ENCODE measurements at regions not wholly inside any gene's neighbourhood (a gene's known extent, or its start where the extent isn't known, plus 50 kb on each side); places are given as distances from the start of the nearest gene placed in this dataset.
A peak's percentile ranks its signal among the peaks of the same experiment; 100 is the strongest.

- H3K4me1 Mint-ChIP-seq = peaks cover 0 to 19% (median 2%) of the 10 kb centered on the region in 7 donors
- CTCF ChIA-PET = no interaction called here
- no peaks in the 10 kb centered on the region for H3K9me3 ChIP-seq (ENCODE audit: control insufficient read depth in 2 of 3, low read length in 3 of 3)
- intact Hi-C loops (cut with micrococcal nuclease) = no loop called here
- no peaks in the 10 kb centered on the region for H3K36me3 Mint-ChIP-seq
- H3K27ac Mint-ChIP-seq = peak overlapping the region in 1 of 9 donors; percentile 84
- no peak overlapping the region for H3K27ac ChIP-seq (ENCODE audit: low read depth, low read length)
- H3K4me3 ChIP-seq (ENCODE audit: low read length) = no peak overlapping the region
- DNase-seq (peak in 1 of 9 donors; percentile 63), ATAC-seq (peak; percentile 79)
- peak overlapping the region in 1 of 10 donors; percentile 49 for H3K4me3 Mint-ChIP-seq
- H3K4me1 ChIP-seq (ENCODE audit: control insufficient read depth in 2 of 2, insufficient read depth in 2 of 2, low read length in 2 of 2) = no peaks in the 10 kb centered on the region
- no peaks in the 10 kb centered on the region for H3K9me3 Mint-ChIP-seq
- no peaks in the 10 kb centered on the region for H3K27me3 Mint-ChIP-seq
- H3K27me3 ChIP-seq (ENCODE audit: control insufficient read depth in 2 of 2, insufficient read depth in 2 of 2, low read length in 2 of 2) = no peaks in the 10 kb centered on the region
- POLR2A ChIA-PET = no interaction called here
- no peaks in the 10 kb centered on the region for H3K36me3 ChIP-seq (ENCODE audit: control insufficient read depth in 2 of 3, insufficient read depth in 3 of 3, low read length in 3 of 3)
Observed at GRCh38 chr10:78578929-78579328, 489.8 kb upstream of the ZMIZ1 start.

GRCh38 chr10:78579576-78579975 lies 489.2 kb upstream of the ZMIZ1 start:
- H3K4me3 ChIP-seq (ENCODE audit: low read length) = no peak overlapping the region
- POLR2A ChIA-PET = no interaction called here
- Mint-ChIP-seq H3K27ac (no peak overlapping the region), H3K4me3 (no peak overlapping the region), H3K36me3 (no peaks in the 10 kb centered on the region), H3K9me3 (no peaks in the 10 kb centered on the region), H3K4me1 (peaks cover 0 to 19% (median 2%) of the 10 kb centered on the region in 7 donors), H3K27me3 (no peaks in the 10 kb centered on the region)
- ATAC-seq = no peak
- CTCF ChIA-PET = no interaction called here
- intact Hi-C loops (cut with micrococcal nuclease) = no loop called here
- no peaks in the 10 kb centered on the region for H3K9me3 ChIP-seq (ENCODE audit: control insufficient read depth in 2 of 3, low read length in 3 of 3)
- H3K36me3 ChIP-seq (ENCODE audit: control insufficient read depth in 2 of 3, insufficient read depth in 3 of 3, low read length in 3 of 3) = no peaks in the 10 kb centered on the region
- DNase-seq = no peak
- no peak overlapping the region for H3K27ac ChIP-seq (ENCODE audit: low read depth, low read length)
- no peaks in the 10 kb centered on the region for H3K4me1 ChIP-seq (ENCODE audit: control insufficient read depth in 2 of 2, insufficient read depth in 2 of 2, low read length in 2 of 2)
- H3K27me3 ChIP-seq (ENCODE audit: control insufficient read depth in 2 of 2, insufficient read depth in 2 of 2, low read length in 2 of 2) = no peaks in the 10 kb centered on the region

- CTCF ChIA-PET = no interaction called here
- Histone ChIP-seq H3K27me3 (ENCODE audit: control insufficient read depth in 2 of 2, insufficient read depth in 2 of 2, low read length in 2 of 2) (no peaks in the 10 kb centered on the region), H3K9me3 (ENCODE audit: control insufficient read depth in 2 of 3, low read length in 3 of 3) (no peaks in the 10 kb centered on the region), H3K36me3 (ENCODE audit: control insufficient read depth in 2 of 3, insufficient read depth in 3 of 3, low read length in 3 of 3) (no peaks in the 10 kb centered on the region), H3K27ac (ENCODE audit: low read depth, low read length) (no peak overlapping the region), H3K4me1 (ENCODE audit: control insufficient read depth in 2 of 2, insufficient read depth in 2 of 2, low read length in 2 of 2) (no peaks in the 10 kb centered on the region), H3K4me3 (ENCODE audit: low read length) (no peak overlapping the region)
- Mint-ChIP-seq H3K27ac (no peak overlapping the region), H3K4me3 (no peak overlapping the region), H3K4me1 (peaks cover 0 to 19% (median 2%) of the 10 kb centered on the region in 7 donors), H3K36me3 (no peaks in the 10 kb centered on the region), H3K9me3 (no peaks in the 10 kb centered on the region), H3K27me3 (no peaks in the 10 kb centered on the region)
- intact Hi-C loops (cut with micrococcal nuclease) = loop anchor here in 1 of 2 donors (10.0 kb wide), 1 partner anchor 615 kb away; no protein-coding TSS in a partner anchor
- no peak for DNase-seq
- POLR2A ChIA-PET = no interaction called here
- no peak for ATAC-seq
Observed at GRCh38 chr10:78579995-78580394, 488.8 kb upstream of the ZMIZ1 start.

GRCh38 chr10:78581133-78581694 lies 487.6 kb upstream of the ZMIZ1 start:
- H3K4me1 ChIP-seq (ENCODE audit: control insufficient read depth in 2 of 2, insufficient read depth in 2 of 2, low read length in 2 of 2) = no peaks in the 10 kb centered on the region
- no peaks in the 10 kb centered on the region for H3K27me3 Mint-ChIP-seq
- H3K9me3 ChIP-seq (ENCODE audit: control insufficient read depth in 2 of 3, low read length in 3 of 3) = no peaks in the 10 kb centered on the region
- H3K36me3 ChIP-seq (ENCODE audit: control insufficient read depth in 2 of 3, insufficient read depth in 3 of 3, low read length in 3 of 3) = no peaks in the 10 kb centered on the region
- ChIA-PET CTCF (no interaction called here), POLR2A (no interaction called here)
- H3K27ac ChIP-seq (ENCODE audit: low read depth, low read length) = no peak overlapping the region
- no peak for DNase-seq
- H3K4me1 Mint-ChIP-seq = peaks cover 0 to 19% (median 2%) of the 10 kb centered on the region in 7 donors
- intact Hi-C loops (cut with micrococcal nuclease) = loop anchor here in 1 of 2 donors (10.0 kb wide), 1 partner anchor 614 kb away; no protein-coding TSS in a partner anchor
- no peaks in the 10 kb centered on the region for H3K9me3 Mint-ChIP-seq
- H3K4me3 Mint-ChIP-seq = no peak overlapping the region
- H3K36me3 Mint-ChIP-seq = no peaks in the 10 kb centered on the region
- ATAC-seq = no peak
- no peak overlapping the region for H3K27ac Mint-ChIP-seq
- H3K27me3 ChIP-seq (ENCODE audit: control insufficient read depth in 2 of 2, insufficient read depth in 2 of 2, low read length in 2 of 2) = no peaks in the 10 kb centered on the region
- H3K4me3 ChIP-seq (ENCODE audit: low read length) = no peak overlapping the region

GRCh38 chr10:78582540-78582939 lies 486.2 kb upstream of the ZMIZ1 start:
- DNase-seq (no peak), ATAC-seq (no peak)
- Mint-ChIP-seq H3K27me3 (no peaks in the 10 kb centered on the region), H3K4me3 (no peak overlapping the region), H3K9me3 (no peaks in the 10 kb centered on the region), H3K4me1 (peaks cover 0 to 18% (median 2%) of the 10 kb centered on the region in 7 donors), H3K36me3 (no peaks in the 10 kb centered on the region), H3K27ac (no peak overlapping the region)
- H3K4me3 ChIP-seq (ENCODE audit: low read length) = no peak overlapping the region
- no peaks in the 10 kb centered on the region for H3K27me3 ChIP-seq (ENCODE audit: control insufficient read depth in 2 of 2, insufficient read depth in 2 of 2, low read length in 2 of 2)
- H3K27ac ChIP-seq (ENCODE audit: low read depth, low read length) = no peak overlapping the region
- no peaks in the 10 kb centered on the region for H3K4me1 ChIP-seq (ENCODE audit: control insufficient read depth in 2 of 2, insufficient read depth in 2 of 2, low read length in 2 of 2)
- intact Hi-C loops (cut with micrococcal nuclease) = loop anchor here in 1 of 2 donors (10.0 kb wide), 1 partner anchor 612 kb away; no protein-coding TSS in a partner anchor
- CTCF ChIA-PET = no interaction called here
- H3K9me3 ChIP-seq (ENCODE audit: control insufficient read depth in 2 of 3, low read length in 3 of 3) = no peaks in the 10 kb centered on the region
- POLR2A ChIA-PET = no interaction called here
- no peaks in the 10 kb centered on the region for H3K36me3 ChIP-seq (ENCODE audit: control insufficient read depth in 2 of 3, insufficient read depth in 3 of 3, low read length in 3 of 3)

GRCh38 chr10:78584266-78584665 lies 484.5 kb upstream of the ZMIZ1 start:
- no peak overlapping the region for H3K4me3 Mint-ChIP-seq
- H3K4me1 Mint-ChIP-seq = peaks cover 0 to 2% (median 0%) of the 10 kb centered on the region in 7 donors
- no peak overlapping the region for H3K27ac Mint-ChIP-seq
- ChIA-PET POLR2A (no interaction called here), CTCF (no interaction called here)
- Histone ChIP-seq H3K4me1 (ENCODE audit: control insufficient read depth in 2 of 2, insufficient read depth in 2 of 2, low read length in 2 of 2) (no peaks in the 10 kb centered on the region), H3K27ac (ENCODE audit: low read depth, low read length) (no peak overlapping the region), H3K27me3 (ENCODE audit: control insufficient read depth in 2 of 2, insufficient read depth in 2 of 2, low read length in 2 of 2) (no peaks in the 10 kb centered on the region), H3K4me3 (ENCODE audit: low read length) (no peak overlapping the region), H3K9me3 (ENCODE audit: control insufficient read depth in 2 of 3, low read length in 3 of 3) (no peaks in the 10 kb centered on the region), H3K36me3 (ENCODE audit: control insufficient read depth in 2 of 3, insufficient read depth in 3 of 3, low read length in 3 of 3) (no peaks in the 10 kb centered on the region)
- intact Hi-C loops (cut with micrococcal nuclease) = loop anchor here in 1 of 2 donors (10.0 kb wide), 1 partner anchor 611 kb away; no protein-coding TSS in a partner anchor
- H3K36me3 Mint-ChIP-seq = no peaks in the 10 kb centered on the region
- DNase-seq (no peak), ATAC-seq (no peak)
- no peaks in the 10 kb centered on the region for H3K9me3 Mint-ChIP-seq
- H3K27me3 Mint-ChIP-seq = no peaks in the 10 kb centered on the region

- POLR2A ChIA-PET = no interaction called here
- Histone ChIP-seq H3K9me3 (ENCODE audit: control insufficient read depth in 2 of 3, low read length in 3 of 3) (no peaks in the 10 kb centered on the region), H3K4me3 (ENCODE audit: low read length) (no peak overlapping the region), H3K27me3 (ENCODE audit: control insufficient read depth in 2 of 2, insufficient read depth in 2 of 2, low read length in 2 of 2) (no peaks in the 10 kb centered on the region), H3K36me3 (ENCODE audit: control insufficient read depth in 2 of 3, insufficient read depth in 3 of 3, low read length in 3 of 3) (no peaks in the 10 kb centered on the region), H3K4me1 (ENCODE audit: control insufficient read depth in 2 of 2, insufficient read depth in 2 of 2, low read length in 2 of 2) (no peaks in the 10 kb centered on the region), H3K27ac (ENCODE audit: low read depth, low read length) (no peak overlapping the region)
- Mint-ChIP-seq H3K36me3 (no peaks in the 10 kb centered on the region), H3K27ac (no peak overlapping the region), H3K4me3 (no peak overlapping the region), H3K4me1 (no peaks in the 10 kb centered on the region), H3K27me3 (no peaks in the 10 kb centered on the region), H3K9me3 (no peaks in the 10 kb centered on the region)
- intact Hi-C loops (cut with micrococcal nuclease) = loop anchor here in 1 of 2 donors (10.0 kb wide), 1 partner anchor 610 kb away; no protein-coding TSS in a partner anchor
- ATAC-seq = no peak
- CTCF ChIA-PET = no interaction called here
- no peak for DNase-seq
Observed at GRCh38 chr10:78584681-78585080, 484.1 kb upstream of the ZMIZ1 start.

All from naive thymus-derived CD4-positive, alpha-beta T cell (primary cell).